ENCODE measurements at regions not wholly inside any gene's neighbourhood (a gene's known extent, or its start where the extent isn't known, plus 50 kb on each side); places are given as distances from the start of the nearest gene placed in this dataset.
"Not testable (repeated sequence)": the region's sequence is repeated elsewhere in the genome, so short reads cannot be mapped to it uniquely, and the experiment has no call there.

DNA sequence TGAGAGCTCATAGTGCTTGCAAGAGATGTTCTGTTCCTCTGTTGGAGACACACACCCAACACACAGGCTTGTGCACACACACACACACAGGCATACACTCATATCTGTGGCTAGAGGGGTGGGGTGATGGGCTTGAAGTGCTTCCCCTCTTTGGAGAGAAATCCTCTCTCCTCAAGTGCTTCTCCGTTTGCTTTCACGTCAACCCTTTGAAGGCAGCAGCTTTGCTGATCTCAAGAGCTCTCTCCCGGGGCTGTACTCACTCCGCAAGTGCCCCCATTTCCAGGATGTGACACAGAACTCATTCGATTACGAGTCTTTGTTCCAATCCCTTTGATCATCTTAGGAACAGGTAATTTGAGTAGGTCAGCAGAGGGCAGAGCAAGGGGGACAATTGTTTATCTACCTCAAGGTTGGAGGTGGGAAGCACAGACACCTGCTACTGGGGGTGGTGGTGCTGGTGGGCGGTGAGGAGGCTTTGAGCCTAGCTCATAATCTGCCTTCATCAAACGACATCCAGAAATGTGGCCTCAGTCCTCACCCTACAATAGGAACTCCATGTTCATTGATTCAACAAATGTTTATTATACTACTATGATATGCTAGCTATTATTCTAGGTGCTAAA lies 529.8 kb upstream of the CADM1 start:
- 33% methylated on average over 8 of the region's 8 CpGs for WGBS

DNA sequence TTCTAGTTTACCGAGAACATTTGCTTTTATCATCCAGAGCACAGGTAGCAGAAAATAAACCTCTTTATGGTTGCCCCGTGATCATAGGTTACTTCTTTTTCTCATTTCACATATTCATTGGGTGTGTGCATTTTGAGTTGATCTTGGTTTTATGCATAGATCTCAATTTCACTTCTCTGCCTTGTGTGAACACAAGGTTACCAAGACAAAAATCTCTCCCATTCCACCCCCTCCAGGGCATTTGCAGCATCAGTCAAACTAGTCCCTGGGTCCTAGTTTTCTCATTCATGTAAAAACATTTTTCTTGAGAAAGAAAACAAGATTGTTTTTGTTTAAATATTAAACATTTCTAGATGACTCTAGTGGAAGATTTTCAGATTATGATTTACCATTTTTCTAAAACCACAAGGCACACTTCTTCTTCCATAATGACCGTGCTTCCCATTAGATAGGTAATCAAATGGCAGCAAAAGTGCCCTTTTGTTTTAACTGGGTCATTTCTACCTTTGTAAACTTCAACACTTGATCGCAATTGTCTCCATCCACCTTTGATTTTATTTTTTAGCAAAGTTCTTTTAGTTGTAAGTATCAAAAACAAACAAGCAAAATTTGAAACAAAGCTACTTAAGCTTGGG lies 526.6 kb upstream of the CADM1 start:
- no peaks in the 10 kb centered on the region for H3K36me3 ChIP-seq (ENCODE audit: insufficient read depth)
- H3K4me3 ChIP-seq (ENCODE audit: low read depth, low read length): no peak overlapping the region
- WGBS: 88% methylated on average over 4 of the region's 4 CpGs
- H3K27ac ChIP-seq (ENCODE audit: low read depth): no peak overlapping the region
- H3K4me1 ChIP-seq (ENCODE audit: insufficient read depth): no peaks in the 10 kb centered on the region
- no peak for DNase-seq (ENCODE audit: extremely low spot score)

More for the DNA sequence above, 529.8 kb upstream of the CADM1 start:
- H3K4me1 ChIP-seq (ENCODE audit: insufficient read depth): no peaks in the 10 kb centered on the region
- H3K4me3 ChIP-seq (ENCODE audit: low read depth, low read length): no peak overlapping the region
- DNase-seq (ENCODE audit: extremely low spot score): no peak
- no peak overlapping the region for H3K27ac ChIP-seq (ENCODE audit: low read depth)
- H3K36me3 ChIP-seq (ENCODE audit: insufficient read depth): no peaks in the 10 kb centered on the region

DNA sequence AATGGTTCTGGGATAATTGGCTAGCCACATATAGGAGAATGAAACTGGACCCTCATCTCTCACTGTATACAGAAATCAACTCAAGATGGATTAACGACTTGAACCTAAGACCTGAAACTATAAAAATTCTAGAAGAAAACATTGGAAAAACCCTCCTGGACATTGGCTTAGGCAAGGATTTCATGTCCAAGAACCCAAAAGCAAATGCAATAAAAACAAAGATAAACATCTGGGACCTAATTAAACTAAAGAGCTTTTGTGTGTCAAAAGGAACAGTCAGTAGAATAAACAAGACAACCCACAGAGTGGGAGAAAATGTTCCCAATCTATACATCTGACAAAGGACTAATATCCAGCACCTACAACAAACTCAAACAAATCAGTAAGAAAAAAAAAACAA lies 524.3 kb upstream of the CADM1 start:
- WGBS: 21% methylated on average over 1 of the region's 1 CpG
- not testable (repeated sequence) for H3K36me3 ChIP-seq (ENCODE audit: insufficient read depth); H3K4me3 ChIP-seq (ENCODE audit: low read depth, low read length); H3K4me1 ChIP-seq (ENCODE audit: insufficient read depth); H3K27ac ChIP-seq (ENCODE audit: low read depth); DNase-seq (ENCODE audit: extremely low spot score)

DNA sequence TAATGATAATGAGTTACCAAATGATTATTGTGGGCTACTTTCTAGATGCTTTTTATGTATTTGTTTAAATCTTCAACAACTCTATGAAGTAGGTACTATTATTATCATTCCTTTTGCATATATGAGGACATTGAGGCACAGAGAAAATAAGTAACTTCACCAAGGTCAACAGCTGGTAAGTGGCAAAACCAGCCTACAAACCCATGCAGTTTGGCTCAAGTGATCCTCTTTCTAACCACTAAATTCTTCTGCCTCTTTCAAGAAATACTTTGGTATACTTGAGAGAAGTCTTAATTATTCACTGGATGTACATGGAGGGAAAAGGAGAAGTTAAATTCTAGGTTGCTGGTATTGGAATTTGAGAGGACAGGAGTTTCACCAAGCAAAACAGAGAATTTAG lies 495.2 kb upstream of the CADM1 start:
- no peak overlapping the region for H3K4me3 ChIP-seq (ENCODE audit: low read depth, low read length)
- H3K4me1 ChIP-seq (ENCODE audit: insufficient read depth): no peaks in the 10 kb centered on the region
- no peak for DNase-seq (ENCODE audit: extremely low spot score)
- no peaks in the 10 kb centered on the region for H3K36me3 ChIP-seq (ENCODE audit: insufficient read depth)
- no peak overlapping the region for H3K27ac ChIP-seq (ENCODE audit: low read depth)

DNA sequence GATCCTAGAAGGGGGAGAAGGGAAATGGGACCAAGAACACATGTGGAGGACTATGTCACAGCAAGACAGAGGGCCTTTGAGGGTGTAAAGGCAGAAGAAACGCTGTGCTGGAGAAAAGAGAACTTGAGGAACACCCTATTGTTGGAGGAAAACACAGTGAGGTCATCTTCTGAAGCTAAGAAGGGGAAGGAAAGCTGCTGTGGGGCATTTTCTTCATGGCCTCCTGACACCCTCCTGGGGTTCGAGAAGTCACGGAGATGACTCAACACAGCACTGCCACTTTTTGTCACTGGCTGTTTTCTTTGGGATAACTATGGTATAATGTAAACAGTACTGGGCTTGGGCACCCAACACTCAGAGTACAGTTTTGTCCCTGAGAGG lies 492.6 kb upstream of the CADM1 start:
- Histone ChIP-seq H3K4me1 (ENCODE audit: insufficient read depth) (no peaks in the 10 kb centered on the region), H3K4me3 (ENCODE audit: low read depth, low read length) (no peak overlapping the region), H3K36me3 (ENCODE audit: insufficient read depth) (no peaks in the 10 kb centered on the region), H3K27ac (ENCODE audit: low read depth) (no peak overlapping the region)
- no peak for DNase-seq (ENCODE audit: extremely low spot score)
- 73% methylated on average over 3 of the region's 3 CpGs for WGBS

DNA sequence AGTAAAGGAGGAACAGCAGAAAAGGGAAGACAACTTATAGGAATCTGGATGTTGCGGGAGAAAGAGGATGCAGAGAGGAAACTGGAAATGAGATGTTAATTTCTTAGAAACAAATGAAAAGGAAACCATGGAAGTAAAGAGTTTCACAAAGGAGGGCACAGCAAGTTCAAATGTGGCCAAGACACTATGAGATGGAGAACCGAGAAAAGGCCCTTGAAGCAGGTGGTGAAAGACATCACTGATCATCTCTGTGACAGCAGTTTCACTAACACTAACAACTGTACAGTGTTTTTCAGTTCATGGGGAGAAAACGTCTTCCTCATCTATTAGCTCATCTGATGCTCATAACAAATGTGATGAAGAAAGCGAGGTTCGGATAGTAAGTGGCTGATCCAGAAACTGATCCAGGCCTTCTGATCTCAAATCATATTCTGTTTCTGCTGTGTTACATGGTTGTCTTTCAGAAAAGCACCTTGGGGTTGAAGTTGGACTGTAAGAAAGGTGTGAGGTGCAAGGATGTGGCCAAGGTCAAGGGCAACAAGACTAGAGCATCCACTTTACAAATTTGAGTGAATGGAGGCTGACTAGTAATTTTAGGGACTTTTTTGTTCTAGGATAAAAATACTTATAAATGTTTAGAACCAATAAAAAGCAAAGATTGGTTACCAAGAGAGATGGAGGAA lies 492.1 kb upstream of the CADM1 start:
- Histone ChIP-seq H3K36me3 (ENCODE audit: insufficient read depth) (no peaks in the 10 kb centered on the region), H3K4me1 (ENCODE audit: insufficient read depth) (no peaks in the 10 kb centered on the region), H3K4me3 (ENCODE audit: low read depth, low read length) (no peak overlapping the region), H3K27ac (ENCODE audit: low read depth) (no peak overlapping the region)
- 86% methylated on average over 5 of the region's 5 CpGs for WGBS
- DNase-seq (ENCODE audit: extremely low spot score): no peak

DNA sequence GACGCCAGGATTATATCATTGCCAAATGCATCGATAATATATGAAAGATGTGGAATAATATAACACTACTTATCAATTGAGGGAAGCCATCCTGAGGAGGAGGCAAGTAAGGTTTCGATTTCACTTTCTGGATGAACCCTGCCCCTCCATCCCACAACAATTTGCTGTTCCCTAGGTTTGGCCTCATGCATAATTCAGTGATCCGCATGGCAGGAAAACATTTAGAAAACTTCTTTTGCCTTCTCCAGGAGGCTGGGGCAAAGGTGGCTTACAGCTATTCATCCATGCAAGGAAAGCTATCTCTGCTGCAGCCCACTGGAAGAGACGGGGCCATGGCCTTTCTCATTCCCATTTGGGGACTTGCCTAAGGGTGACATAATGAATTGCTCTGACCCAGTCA lies 489.4 kb upstream of the CADM1 start:
- Histone ChIP-seq H3K36me3 (ENCODE audit: insufficient read depth) (no peaks in the 10 kb centered on the region), H3K4me1 (ENCODE audit: insufficient read depth) (no peaks in the 10 kb centered on the region), H3K4me3 (ENCODE audit: low read depth, low read length) (no peak overlapping the region), H3K27ac (ENCODE audit: low read depth) (no peak overlapping the region)
- no peak for DNase-seq (ENCODE audit: extremely low spot score)
- 94% methylated on average over 5 of the region's 5 CpGs for WGBS

DNA sequence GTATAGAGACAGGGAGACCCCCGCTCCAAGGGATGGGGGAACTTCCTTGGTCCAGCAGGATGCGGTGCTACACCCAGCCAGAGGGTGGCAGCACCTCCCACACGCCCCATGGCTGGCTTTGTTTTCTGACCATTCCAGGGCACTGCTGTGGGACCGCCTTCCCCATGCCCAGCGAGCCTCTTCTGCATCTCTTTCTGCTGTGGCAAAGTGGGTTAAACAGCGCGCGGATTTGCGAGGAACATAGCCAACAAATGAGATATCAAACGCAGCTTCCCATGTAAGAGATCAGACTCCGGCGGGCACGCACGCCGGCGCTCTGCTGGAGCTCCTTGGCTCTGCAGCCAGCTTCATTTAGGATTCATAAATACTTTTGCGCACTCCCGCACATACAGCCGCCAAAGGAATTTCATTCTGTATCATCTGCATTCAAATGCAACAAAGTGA lies 485.8 kb upstream of the CADM1 start:
- DNase-seq (ENCODE audit: extremely low spot score): no peak
- Histone ChIP-seq H3K4me1 (ENCODE audit: insufficient read depth) (no peaks in the 10 kb centered on the region), H3K4me3 (ENCODE audit: low read depth, low read length) (no peak overlapping the region), H3K36me3 (ENCODE audit: insufficient read depth) (no peaks in the 10 kb centered on the region), H3K27ac (ENCODE audit: low read depth) (no peak overlapping the region)
- WGBS: 36% methylated on average over 19 of the region's 19 CpGs

DNA sequence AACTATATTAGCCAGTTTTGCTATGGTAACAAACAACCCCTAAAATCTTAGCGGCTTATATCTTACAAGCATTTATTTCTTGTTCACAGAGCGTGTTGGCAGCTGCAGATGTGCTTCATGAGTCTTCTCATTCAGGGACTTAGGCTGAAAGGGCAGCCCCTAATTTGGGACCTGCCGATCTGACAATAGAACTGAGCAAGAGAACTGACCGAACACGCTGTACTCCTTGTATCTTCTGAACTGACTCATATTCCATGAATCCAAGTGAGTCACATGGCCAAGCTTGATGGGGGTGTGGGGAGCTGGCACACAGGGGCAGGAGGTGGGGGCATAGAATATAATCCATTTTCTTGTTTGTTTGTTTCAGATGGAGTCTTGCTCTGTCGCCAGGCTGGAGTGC lies 481.7 kb upstream of the CADM1 start:
- H3K36me3 ChIP-seq (ENCODE audit: insufficient read depth): no peaks in the 10 kb centered on the region
- no peak overlapping the region for H3K27ac ChIP-seq (ENCODE audit: low read depth)
- no peak for DNase-seq (ENCODE audit: extremely low spot score)
- 86% methylated on average over 6 of the region's 6 CpGs for WGBS
- H3K4me1 ChIP-seq (ENCODE audit: insufficient read depth): no peaks in the 10 kb centered on the region
- no peak overlapping the region for H3K4me3 ChIP-seq (ENCODE audit: low read depth, low read length)

DNA sequence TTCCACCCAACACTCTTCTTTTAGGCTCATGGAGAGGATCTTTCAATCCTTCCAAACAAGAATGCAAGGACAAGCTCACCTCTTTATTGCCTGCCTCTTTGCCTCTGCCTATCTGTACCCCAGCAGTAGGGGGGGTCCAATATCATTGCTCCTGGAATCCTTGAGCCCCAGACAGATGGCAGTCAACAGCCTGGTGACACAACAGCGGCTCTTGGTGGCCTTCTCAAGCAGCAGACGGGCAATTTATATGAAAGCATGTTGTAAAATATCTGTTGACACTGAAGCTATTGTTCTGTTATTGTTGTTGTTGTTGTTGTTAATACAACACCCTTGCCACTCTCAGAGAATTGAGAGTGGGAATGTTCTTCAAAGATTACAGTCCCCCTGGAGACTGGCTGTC lies 480.0 kb upstream of the CADM1 start:
- WGBS: 96% methylated on average over 2 of the region's 2 CpGs
- no peak for DNase-seq (ENCODE audit: extremely low spot score)
- H3K4me1 ChIP-seq (ENCODE audit: insufficient read depth): no peaks in the 10 kb centered on the region

DNA sequence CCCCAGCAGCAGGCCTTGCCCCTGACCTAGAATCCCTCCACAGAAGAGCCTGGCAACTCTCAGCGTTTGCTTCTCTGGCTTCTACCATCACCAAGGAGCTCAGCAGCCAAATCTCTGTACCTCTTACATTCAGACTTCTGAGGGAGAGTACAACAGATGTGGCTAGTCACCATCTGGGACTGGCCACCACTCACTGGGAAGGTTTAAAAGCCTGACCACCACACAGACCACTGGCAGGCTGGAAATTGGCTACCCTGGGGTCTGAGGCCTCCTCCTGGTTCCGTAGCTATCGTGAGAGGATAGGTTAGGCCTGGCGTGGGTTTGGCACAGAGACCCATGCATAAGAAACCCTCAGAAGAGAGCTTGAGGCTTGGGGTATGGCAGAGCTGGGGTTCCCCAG lies 478.5 kb upstream of the CADM1 start:
- Histone ChIP-seq H3K4me3 (ENCODE audit: low read depth, low read length) (no peak overlapping the region), H3K27ac (ENCODE audit: low read depth) (no peak overlapping the region), H3K36me3 (ENCODE audit: insufficient read depth) (no peaks in the 10 kb centered on the region), H3K4me1 (ENCODE audit: insufficient read depth) (no peaks in the 10 kb centered on the region)
- WGBS: 89% methylated on average over 4 of the region's 4 CpGs
- no peak for DNase-seq (ENCODE audit: extremely low spot score)

More for the DNA sequence above, 480.0 kb upstream of the CADM1 start:
- no peaks in the 10 kb centered on the region for H3K36me3 ChIP-seq (ENCODE audit: insufficient read depth)
- H3K4me3 ChIP-seq (ENCODE audit: low read depth, low read length): no peak overlapping the region
- no peak overlapping the region for H3K27ac ChIP-seq (ENCODE audit: low read depth)

DNA sequence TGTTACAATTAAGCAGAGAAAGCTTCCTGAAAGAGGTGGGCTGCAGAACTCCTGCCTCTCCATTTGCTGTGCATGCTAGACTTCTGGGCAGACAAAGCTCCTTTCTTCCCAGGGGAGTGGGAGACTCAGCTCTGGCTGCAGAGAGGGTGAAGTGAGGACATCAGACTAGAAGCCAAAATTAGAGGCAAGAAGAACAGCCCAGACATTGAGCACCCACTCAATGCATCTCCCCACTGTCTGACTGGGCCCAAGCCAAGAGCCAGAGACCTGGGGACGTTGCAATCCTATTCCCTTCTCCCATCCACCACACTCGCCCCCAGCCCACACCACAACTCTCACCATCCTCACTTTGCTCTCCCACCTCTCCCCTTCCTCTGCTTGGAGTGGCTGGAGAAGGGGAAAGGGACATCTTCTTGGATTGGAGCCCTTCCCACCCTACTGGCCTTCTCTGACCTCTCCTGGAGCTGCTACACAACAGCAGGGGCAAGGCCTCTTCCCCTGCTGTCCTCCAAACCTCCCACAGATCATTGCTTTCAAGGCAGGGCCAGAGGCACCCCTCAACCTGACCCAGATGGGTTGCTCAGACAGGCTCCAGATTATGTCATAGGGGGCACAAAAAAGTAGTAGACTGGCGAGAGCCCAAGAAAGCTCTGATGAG lies 477.7 kb upstream of the CADM1 start:
- Histone ChIP-seq H3K4me3 (ENCODE audit: low read depth, low read length) (no peak overlapping the region), H3K4me1 (ENCODE audit: insufficient read depth) (no peaks in the 10 kb centered on the region), H3K36me3 (ENCODE audit: insufficient read depth) (no peaks in the 10 kb centered on the region), H3K27ac (ENCODE audit: low read depth) (no peak overlapping the region)
- 82% methylated on average over 3 of the region's 3 CpGs for WGBS
- no peak for DNase-seq (ENCODE audit: extremely low spot score)

DNA sequence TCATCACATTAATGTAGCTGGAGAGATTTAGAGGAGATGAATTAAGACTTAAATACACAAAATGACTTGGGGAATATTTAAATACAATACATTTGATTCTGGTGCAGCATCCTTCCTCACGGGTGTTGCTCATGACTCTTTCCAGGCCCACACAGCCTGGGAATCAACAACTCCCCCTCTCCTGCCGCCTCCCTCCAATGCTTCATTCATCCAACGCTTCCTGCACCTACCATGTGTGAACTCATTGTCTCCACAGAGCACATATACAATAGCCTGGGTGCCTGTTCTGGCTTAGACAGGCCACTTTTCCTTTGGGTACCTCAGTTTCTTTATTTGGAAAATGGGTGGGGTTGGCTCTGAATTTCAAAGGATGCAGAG lies 476.9 kb upstream of the CADM1 start:
- no peak overlapping the region for H3K4me3 ChIP-seq (ENCODE audit: low read depth, low read length)
- DNase-seq (ENCODE audit: extremely low spot score): no peak
- H3K4me1 ChIP-seq (ENCODE audit: insufficient read depth): no peaks in the 10 kb centered on the region
- WGBS: 86% methylated on average over 3 of the region's 3 CpGs
- H3K36me3 ChIP-seq (ENCODE audit: insufficient read depth): no peaks in the 10 kb centered on the region
- no peak overlapping the region for H3K27ac ChIP-seq (ENCODE audit: low read depth)
